PC-3 (cell line): ENCODE measurements at regions not wholly inside any gene's neighbourhood (a gene's known extent, or its start where the extent isn't known, plus 50 kb on each side); places are given as distances from the start of the nearest gene placed in this dataset.

Experiments
- ATAC-seq: fragments of 200-7000 bp; cut with Tn5 transposase; 2 replicates; pipeline ENCODE4 v1.9.1; 2020; ENCODE audit warnings: mild to moderate bottlenecking, moderate library complexity
- BruUV-seq: library from RNA; stranded (reverse); fragments of 400-500 nt; replicated peaks from 2 replicates; lab custom pipeline; 2021; lab: Mats Ljungman, UMichigan
- CTCF ChIA-PET: fragments of 300-600 bp; sonication (Branson Sonifier 250); formaldehyde crosslinking; loops from one replicate; lab custom pipeline; 2022; ENCODE audit warnings: antibody characterized with exemption; lab: Charles Lee
- POLR2A ChIA-PET: fragments of 300-600 bp; sonication (Branson Sonifier 250); formaldehyde crosslinking; loops from one replicate; lab custom pipeline; 2022; ENCODE audit warnings: antibody characterized with exemption; ENCODE audit not compliant: unreplicated experiment; lab: Charles Lee
- DNase-seq: peaks from one replicate; pipeline ENCODE4 v3.0.0-alpha.2; 2015
- H2AFZ ChIP-seq: fragments of 300-600 bp; sonication (generic); 2 replicates; pipeline ENCODE4 v1.6.0; 2016; ENCODE audit warnings: antibody characterized with exemption, low read length
- H3F3A ChIP-seq: fragments of 300-600 bp; sonication (generic); one replicate; pipeline ENCODE4 v1.6.0; 2017; ENCODE audit warnings: antibody characterized with exemption, low read length, control low read depth, mild to moderate bottlenecking; ENCODE audit not compliant: unreplicated experiment
- H3K27ac ChIP-seq: fragments of 300-600 bp; sonication (generic); 2 replicates; pipeline ENCODE4 v1.5.1; 2016; ENCODE audit warnings: mild to moderate bottlenecking, low read length
- H3K27me3 ChIP-seq: fragments of 300-600 bp; sonication (generic); 2 replicates; pipeline ENCODE4 v1.6.1; 2016; ENCODE audit warnings: low read length, mixed read lengths
- H3K36me3 ChIP-seq: fragments of 300-600 bp; sonication (generic); 2 replicates; pipeline ENCODE4 v1.6.1; 2016; ENCODE audit warnings: low read depth, mixed run types, low read length, mixed read lengths
- H3K4me1 ChIP-seq: fragments of 300-600 bp; sonication (generic); 2 replicates; pipeline ENCODE4 v1.5.1; 2016; ENCODE audit warnings: low read length; ENCODE audit not compliant: insufficient read depth
- H3K4me2 ChIP-seq: fragments of 300-600 bp; sonication (generic); 2 replicates; pipeline ENCODE4 v1.6.0; 2016; ENCODE audit warnings: low read length
- H3K4me3 ChIP-seq: fragments of 300-600 bp; sonication (generic); 2 replicates; pipeline ENCODE4 v1.5.1; 2016; ENCODE audit warnings: mild to moderate bottlenecking, low read length, mixed read lengths
- H3K79me2 ChIP-seq: fragments of 300-600 bp; sonication (generic); 2 replicates; pipeline ENCODE4 v1.6.1; 2017; ENCODE audit warnings: low read length, mixed read lengths
- H3K9ac ChIP-seq: fragments of 300-600 bp; sonication (generic); 2 replicates; pipeline ENCODE4 v1.6.0; 2016; ENCODE audit warnings: mild to moderate bottlenecking, low read length
- H3K9me2 ChIP-seq: fragments of 300-600 bp; sonication (generic); replicated peaks from 2 replicates; pipeline ENCODE4 v1.6.1; 2016; ENCODE audit warnings: mixed run types, low read length, mixed read lengths
- H3K9me3 ChIP-seq: fragments of 300-600 bp; sonication (generic); 2 replicates; pipeline ENCODE4 v1.6.1; 2016; ENCODE audit warnings: low read length, mixed read lengths
- H4K20me1 ChIP-seq: fragments of 300-600 bp; sonication (generic); 2 replicates; pipeline ENCODE4 v1.6.1; 2016; ENCODE audit warnings: low read length, mixed read lengths
- EZH2 ChIP-seq: fragments of 300-600 bp; sonication (generic); IDR thresholded peaks from one replicate; pipeline ENCODE4 v1.6.1; 2017; ENCODE audit warnings: antibody characterized with exemption, mild to moderate bottlenecking, low read length; ENCODE audit not compliant: unreplicated experiment
- EZH2phosphoT487 ChIP-seq: fragments of 300-600 bp; sonication (generic); IDR thresholded peaks from 2 replicates; pipeline ENCODE4 v1.6.1; 2018; ENCODE audit warnings: mild to moderate bottlenecking, antibody characterized with exemption, low read length, borderline replicate concordance
- intact Hi-C: fragments of 100-400 bp; cut with micrococcal nuclease; formaldehyde crosslinking; loops from 2 replicates; pipeline ENCODE4 v1.9.0; 2023
- TF ChIP-seq, protein P1 (sequence below): fragments of 300-600 bp; sonication (generic); conservative IDR thresholded peaks from 2 replicates; pipeline ENCODE4 v1.5.1; 2017; ENCODE audit warnings: antibody characterized with exemption, low read depth, mild to moderate bottlenecking, low read length

DNA sequence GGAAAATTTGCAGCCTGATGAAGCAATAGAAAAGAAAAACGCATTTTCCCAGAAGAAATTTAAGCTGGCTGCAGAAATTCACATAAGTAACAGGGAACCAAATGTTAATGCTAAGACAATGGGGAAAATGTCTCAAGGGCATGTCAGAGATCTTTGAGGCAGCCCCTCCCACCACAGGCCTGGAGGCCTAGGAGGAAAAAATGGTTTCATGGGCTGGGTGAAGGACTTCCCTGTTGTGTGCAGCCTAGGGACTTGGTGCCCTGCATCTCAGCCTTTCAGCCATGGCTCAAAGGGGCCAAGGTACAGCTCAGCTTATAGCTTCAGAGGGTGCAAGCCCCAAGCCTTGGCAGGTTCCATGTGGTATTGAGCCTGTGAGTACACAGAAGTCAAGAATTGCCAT lies 476.1 kb upstream of the DPP6 start:
- no TSS peak for BruUV-seq
- no peak for TF ChIP-seq EZH2
- ChIA-PET CTCF (no interaction called here), POLR2A (no interaction called here)
- intact Hi-C loops = no loop called here
- Histone ChIP-seq H3K4me1 (no peaks in the 10 kb centered on the region), H3K27me3 (no peaks in the 10 kb centered on the region), H3K9me3 (0 out of 2 replicates have a peak, but pooled peaks cover 3% of the 10 kb centered on the region), H3K79me2 (no peaks in the 10 kb centered on the region), H3K27ac (no peak overlapping the region), H3K4me3 (no peak overlapping the region), H3K9me2 (no peaks in the 10 kb centered on the region), H3K36me3 (no peaks in the 10 kb centered on the region), H4K20me1 (no peaks in the 10 kb centered on the region), H3K4me2 (no peak overlapping the region), H3K9ac (no peak overlapping the region), H2AFZ (no peak overlapping the region), H3F3A (no peaks in the 10 kb centered on the region)
- no peak for DNase-seq
- no peak for ATAC-seq

DNA sequence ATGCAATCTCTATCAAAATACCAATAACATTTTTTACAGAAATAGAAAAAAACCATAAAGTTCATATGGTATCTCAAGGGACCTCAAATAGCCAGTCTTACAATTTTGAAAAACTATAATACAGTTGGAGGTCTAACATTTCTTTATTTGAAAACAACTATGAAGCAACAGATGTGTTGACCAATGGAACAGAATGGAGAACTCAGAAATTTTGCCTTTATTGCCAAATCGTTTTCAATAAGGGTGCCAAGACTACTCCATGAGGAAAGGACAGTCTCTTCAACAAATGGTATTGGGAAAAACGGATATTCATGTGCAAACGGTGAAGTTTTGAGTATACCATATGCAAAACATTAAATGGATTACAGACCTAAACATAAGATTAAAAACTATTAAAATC lies 470.8 kb upstream of the DPP6 start:
- Histone ChIP-seq H3K79me2 (no peaks in the 10 kb centered on the region), H3F3A (no peaks in the 10 kb centered on the region), H4K20me1 (no peaks in the 10 kb centered on the region), H3K9me2 (no peaks in the 10 kb centered on the region), H3K4me2 (no peak overlapping the region), H3K4me3 (no peak overlapping the region), H3K9ac (no peak overlapping the region), H3K27me3 (no peaks in the 10 kb centered on the region), H3K4me1 (no peaks in the 10 kb centered on the region), H3K9me3 (peaks cover 11% of the 10 kb centered on the region; the same call in 1 of the 2 replicates), H2AFZ (no peak overlapping the region), H3K27ac (no peak overlapping the region), H3K36me3 (no peaks in the 10 kb centered on the region)
- DNase-seq (no peak), ATAC-seq (no peak)
- intact Hi-C loops = no loop called here
- no TSS peak for BruUV-seq
- TF ChIP-seq EZH2phosphoT487 (no peak), EZH2 (no peak)
- TF ChIP-seq, protein P1, sequence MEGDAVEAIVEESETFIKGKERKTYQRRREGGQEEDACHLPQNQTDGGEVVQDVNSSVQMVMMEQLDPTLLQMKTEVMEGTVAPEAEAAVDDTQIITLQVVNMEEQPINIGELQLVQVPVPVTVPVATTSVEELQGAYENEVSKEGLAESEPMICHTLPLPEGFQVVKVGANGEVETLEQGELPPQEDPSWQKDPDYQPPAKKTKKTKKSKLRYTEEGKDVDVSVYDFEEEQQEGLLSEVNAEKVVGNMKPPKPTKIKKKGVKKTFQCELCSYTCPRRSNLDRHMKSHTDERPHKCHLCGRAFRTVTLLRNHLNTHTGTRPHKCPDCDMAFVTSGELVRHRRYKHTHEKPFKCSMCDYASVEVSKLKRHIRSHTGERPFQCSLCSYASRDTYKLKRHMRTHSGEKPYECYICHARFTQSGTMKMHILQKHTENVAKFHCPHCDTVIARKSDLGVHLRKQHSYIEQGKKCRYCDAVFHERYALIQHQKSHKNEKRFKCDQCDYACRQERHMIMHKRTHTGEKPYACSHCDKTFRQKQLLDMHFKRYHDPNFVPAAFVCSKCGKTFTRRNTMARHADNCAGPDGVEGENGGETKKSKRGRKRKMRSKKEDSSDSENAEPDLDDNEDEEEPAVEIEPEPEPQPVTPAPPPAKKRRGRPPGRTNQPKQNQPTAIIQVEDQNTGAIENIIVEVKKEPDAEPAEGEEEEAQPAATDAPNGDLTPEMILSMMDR = no peak
- CTCF ChIA-PET = no interaction called here
- POLR2A ChIA-PET = no interaction called here

DNA sequence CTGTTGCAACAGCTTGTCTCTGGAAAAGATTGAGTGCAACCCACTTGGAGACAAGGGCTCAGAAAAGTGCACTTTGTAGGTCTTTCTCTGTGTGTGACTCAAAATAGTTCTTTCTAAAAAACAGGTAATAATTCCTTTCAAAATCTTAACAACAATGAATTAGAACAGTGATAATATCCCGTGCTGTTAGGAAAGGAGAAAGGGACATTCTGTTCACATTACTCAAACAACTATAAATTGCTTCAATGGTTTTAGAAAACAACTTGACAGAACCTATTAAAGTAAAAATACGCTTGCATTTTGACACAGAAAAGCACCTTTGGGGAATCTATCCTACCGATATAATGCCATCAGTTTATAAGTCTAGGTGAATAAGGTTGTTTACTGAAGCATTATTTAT lies 468.1 kb upstream of the DPP6 start:
- H3K79me2 ChIP-seq = no peaks in the 10 kb centered on the region
- H3K36me3 ChIP-seq = no peaks in the 10 kb centered on the region
- no peak for ATAC-seq
- H3K4me1 ChIP-seq = no peaks in the 10 kb centered on the region
- intact Hi-C loops = no loop called here
- no peak overlapping the region for H3K27ac ChIP-seq
- H4K20me1 ChIP-seq = no peaks in the 10 kb centered on the region
- no peaks in the 10 kb centered on the region for H3F3A ChIP-seq
- TF ChIP-seq EZH2 = no peak
- no peak for TF ChIP-seq EZH2phosphoT487
- BruUV-seq = no TSS peak
- no peak overlapping the region for H3K4me2 ChIP-seq
- no peaks in the 10 kb centered on the region for H3K27me3 ChIP-seq
- ChIA-PET POLR2A (no interaction called here), CTCF (no interaction called here)
- no peak overlapping the region for H2AFZ ChIP-seq
- peaks cover 16% of the 10 kb centered on the region; the same call in 1 of the 2 replicates for H3K9me3 ChIP-seq
- DNase-seq = no peak
- no peak overlapping the region for H3K4me3 ChIP-seq
- H3K9me2 ChIP-seq = no peaks in the 10 kb centered on the region
- H3K9ac ChIP-seq = no peak overlapping the region

DNA sequence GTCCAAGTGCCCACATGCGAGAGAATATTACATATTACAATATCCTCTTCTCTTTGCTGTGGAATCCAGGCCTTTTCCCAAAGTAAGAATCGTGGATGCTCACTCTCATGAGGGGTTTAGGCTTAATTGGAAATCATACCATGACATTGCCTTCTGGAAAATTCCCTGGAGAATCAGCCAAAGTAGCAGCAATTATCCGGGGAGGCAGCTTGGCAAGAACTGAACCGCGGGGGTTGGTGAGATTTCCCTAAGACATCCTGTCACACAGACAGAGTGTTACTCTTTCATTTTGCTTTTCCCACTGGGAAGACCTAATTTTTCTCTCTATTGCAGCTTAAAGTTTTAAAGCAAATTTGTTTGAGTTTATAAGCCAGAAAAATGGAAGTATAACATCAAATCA lies 463.6 kb upstream of the DPP6 start:
- Histone ChIP-seq H4K20me1 (no peaks in the 10 kb centered on the region), H3K79me2 (no peaks in the 10 kb centered on the region), H2AFZ (no peak overlapping the region), H3K9me3 (peaks cover 6% of the 10 kb centered on the region; the same call in 1 of the 2 replicates), H3K4me3 (no peak overlapping the region), H3K27me3 (no peaks in the 10 kb centered on the region), H3K4me1 (no peaks in the 10 kb centered on the region), H3K36me3 (no peaks in the 10 kb centered on the region), H3F3A (no peaks in the 10 kb centered on the region), H3K4me2 (no peak overlapping the region), H3K9ac (no peak overlapping the region), H3K9me2 (no peaks in the 10 kb centered on the region), H3K27ac (no peak overlapping the region)
- TF ChIP-seq EZH2phosphoT487 (no peak), EZH2 (no peak)
- TF ChIP-seq, protein P1 = no peak
- DNase-seq (no peak), ATAC-seq (no peak)
- POLR2A ChIA-PET = no interaction called here
- CTCF ChIA-PET = no interaction called here
- intact Hi-C loops = no loop called here
- BruUV-seq = no TSS peak
